NCI-H82 (cell line): ENCODE measurements at regions not wholly inside any gene's neighbourhood (a gene's known extent, or its start where the extent isn't known, plus 50 kb on each side); places are given as distances from the start of the nearest gene placed in this dataset.
A peak's percentile ranks its signal among the peaks of the same experiment; 100 is the strongest.
"Not testable (repeated sequence)": the region's sequence is repeated elsewhere in the genome, so short reads cannot be mapped to it uniquely, and the experiment has no call there.

Experiments used
- DNase-seq: peaks from one replicate; lab custom pipeline; 2025; lab: John Stamatoyannopoulos, UW

DNA sequence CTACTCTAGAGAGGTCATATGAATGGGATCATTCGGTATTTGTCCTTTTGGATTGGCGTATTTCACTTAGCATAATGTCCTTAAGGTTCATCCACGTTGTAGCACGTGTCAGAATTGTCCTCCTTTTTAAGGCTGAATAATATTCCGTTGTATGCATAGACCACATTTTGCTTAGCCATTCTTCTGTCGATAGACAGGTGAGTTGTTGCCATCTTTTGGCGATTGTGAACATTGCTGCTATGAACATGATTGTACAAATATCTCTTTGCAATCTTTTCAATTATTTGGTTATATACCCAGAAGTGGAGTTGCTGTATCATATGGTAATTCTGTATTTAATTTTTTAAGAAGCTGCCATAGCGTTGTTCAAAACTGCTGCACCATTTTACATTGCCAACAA, 52.4 kb upstream of the GOLGA8J start:
- DNase-seq = no peak

DNA sequence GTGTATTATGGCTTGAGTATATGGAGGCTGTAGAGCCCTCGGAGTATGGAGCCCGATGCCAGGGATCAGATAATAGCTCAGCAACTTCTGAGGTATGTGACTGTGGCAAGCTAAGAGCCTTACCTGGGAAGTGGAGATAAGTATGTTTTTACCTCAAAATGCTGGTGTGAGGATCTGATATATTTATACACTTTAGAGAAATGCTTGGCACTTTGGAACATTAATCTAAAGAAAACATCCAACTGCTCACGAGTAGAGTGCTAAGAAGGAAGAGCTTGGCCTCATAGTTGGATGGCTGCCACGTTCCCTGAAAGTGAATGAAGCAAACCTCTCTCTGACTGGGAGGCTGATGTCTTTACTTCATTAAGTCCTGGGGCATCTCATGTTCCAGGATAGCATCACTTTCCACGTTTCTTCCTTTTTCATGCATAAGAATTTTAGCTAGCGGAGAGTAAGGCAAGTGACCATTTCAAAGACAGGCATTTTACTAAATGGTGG, 58.9 kb upstream of the GOLGA8J start:
- DNase-seq = no peak

DNA sequence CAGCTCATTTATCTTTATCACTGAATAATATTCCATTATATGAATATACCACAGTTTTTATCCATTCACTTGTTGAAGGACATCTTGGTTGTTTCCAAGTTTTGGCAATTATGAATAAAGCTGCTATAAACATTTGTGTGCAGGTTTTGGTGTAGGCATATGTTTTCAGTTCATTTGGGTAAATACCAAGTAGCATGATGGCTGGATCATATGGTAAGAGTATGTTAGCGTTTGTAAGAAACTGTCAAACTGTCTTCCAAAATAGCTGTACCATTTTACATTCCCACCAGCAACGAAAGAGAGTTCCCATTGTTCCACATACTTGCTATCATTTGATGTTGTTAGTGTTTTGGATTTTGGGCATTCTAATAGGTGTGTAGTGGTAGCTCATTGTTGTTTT, 72.0 kb upstream of the GOLGA8J start:
- no peak for DNase-seq

DNA sequence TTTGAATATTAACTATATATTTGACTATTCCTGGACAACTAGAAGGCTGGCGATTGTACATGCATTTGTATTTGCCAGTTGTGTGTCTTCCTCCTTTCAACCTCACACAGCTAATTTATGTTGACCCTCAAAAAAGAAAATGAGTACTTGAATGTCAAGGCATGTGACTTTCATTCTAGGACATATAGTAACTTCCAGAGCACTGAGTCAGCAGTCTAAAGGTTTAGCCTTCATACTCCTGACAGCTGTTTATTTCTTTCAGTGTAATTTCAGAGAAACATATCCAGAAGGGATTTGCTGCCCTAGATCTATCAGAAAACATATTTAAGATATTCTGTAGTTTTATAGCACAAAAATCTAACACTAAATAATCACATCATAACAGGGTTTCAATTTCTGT, 74.6 kb upstream of the GOLGA8J start:
- DNase-seq = no peak

- no peak for DNase-seq
Observed at GRCh38 chr15:30001602-30002001, 81.2 kb upstream of the GOLGA8J start.

DNA sequence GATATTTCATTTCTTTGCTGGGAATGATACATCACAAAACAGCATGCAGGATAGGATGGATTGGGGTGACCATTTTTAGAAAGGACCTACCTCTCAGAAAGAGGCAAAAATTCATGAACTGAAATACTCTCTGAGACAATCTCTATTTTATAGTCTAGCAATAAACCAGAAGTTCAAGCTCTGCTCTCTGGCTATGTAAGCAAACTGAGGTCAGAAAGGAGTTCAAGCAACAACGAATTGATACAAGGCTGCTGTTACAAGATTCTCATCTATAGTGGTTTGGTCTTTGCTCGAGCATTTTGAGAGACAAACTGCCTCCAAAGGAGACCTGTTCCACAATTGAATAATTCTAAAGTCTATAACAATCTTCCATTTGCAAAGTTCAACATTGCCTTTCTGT, 84.7 kb upstream of the GOLGA8J start:
- DNase-seq = no peak

DNA sequence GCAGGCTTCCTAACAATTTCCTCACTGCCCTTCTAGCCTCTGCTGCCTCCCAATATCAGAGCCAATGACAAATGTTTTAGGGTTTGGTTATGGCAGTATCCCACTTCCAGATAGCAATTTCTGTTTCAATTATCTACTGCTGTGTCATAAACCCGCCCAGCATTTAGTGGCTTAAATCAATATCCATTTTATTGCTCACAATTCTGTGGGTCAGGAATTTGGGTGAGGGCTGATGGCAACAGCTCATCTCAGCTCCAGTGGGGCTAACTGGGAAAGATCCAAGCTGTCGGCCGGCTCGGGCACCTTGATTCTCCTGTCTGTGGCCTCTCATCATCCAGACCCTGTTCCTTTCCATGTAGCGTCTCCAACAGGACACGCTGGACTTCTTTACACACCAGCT, 85.3 kb upstream of the GOLGA8J start:
- DNase-seq = no peak

DNA sequence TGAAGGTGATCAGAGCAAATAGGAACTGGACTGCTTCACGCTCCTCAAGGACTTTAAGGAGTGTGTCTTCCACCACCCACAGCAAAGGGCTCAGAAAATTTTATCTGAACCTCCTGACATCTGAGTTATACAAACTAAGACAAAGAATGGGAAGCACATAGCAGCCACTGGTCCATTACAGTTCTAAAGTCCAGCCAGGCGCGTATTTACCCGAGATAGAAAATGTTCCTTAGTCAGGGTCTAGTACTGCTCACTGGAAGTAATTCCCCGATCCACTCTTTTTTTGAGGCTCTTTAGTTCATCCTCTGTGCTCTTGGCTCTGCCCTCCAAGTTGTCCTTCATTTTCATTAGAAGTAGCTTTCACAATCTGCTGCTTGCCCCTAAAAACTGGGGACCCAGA, 88.5 kb upstream of the GOLGA8J start:
- DNase-seq = no peak

DNA sequence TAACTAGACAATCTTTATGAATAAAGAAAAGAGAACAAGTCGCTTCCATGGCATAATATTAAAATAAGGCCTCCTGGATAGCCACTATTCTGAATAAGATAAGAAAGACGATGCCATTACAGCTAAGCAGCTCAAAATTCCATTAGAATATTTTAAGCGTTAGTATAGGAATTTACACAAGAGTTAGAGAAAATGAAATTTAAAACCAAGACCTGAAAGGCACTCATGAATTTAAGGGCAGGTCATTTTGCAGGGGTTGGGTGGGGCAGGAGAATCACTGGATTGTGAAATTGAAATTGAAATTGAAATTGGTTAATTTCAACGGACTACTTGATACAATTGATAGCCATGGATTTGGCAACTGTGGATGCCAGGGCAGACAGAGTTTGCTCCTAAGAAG, 91.8 kb upstream of the GOLGA8J start:
- no peak for DNase-seq

DNA sequence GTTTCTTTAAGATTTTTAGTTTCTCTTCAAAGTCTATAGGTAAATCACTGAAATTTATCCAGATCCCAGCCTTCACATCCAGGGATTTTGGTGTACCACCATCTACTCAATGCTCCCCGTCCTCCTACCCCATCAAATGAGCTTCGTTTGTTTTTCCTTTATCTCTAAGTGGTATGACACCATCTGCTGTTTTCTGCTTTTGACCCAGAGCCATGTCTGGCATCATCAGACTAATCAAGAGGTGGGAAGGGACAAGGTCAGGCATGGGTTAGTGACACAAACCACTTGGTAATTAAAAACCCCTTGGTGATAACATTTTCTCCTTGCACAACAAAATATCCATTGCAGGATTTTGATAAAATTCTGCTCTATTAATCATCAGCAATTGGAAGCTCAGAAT, 92.7 kb upstream of the GOLGA8J start:
- DNase-seq = peak; percentile 67

- DNase-seq = no peak
Observed at GRCh38 chr15:29988701-29989100, 94.1 kb upstream of the GOLGA8J start.

- no peak for DNase-seq
Observed at GRCh38 chr15:29986946-29987345, 95.8 kb upstream of the GOLGA8J start.

DNA sequence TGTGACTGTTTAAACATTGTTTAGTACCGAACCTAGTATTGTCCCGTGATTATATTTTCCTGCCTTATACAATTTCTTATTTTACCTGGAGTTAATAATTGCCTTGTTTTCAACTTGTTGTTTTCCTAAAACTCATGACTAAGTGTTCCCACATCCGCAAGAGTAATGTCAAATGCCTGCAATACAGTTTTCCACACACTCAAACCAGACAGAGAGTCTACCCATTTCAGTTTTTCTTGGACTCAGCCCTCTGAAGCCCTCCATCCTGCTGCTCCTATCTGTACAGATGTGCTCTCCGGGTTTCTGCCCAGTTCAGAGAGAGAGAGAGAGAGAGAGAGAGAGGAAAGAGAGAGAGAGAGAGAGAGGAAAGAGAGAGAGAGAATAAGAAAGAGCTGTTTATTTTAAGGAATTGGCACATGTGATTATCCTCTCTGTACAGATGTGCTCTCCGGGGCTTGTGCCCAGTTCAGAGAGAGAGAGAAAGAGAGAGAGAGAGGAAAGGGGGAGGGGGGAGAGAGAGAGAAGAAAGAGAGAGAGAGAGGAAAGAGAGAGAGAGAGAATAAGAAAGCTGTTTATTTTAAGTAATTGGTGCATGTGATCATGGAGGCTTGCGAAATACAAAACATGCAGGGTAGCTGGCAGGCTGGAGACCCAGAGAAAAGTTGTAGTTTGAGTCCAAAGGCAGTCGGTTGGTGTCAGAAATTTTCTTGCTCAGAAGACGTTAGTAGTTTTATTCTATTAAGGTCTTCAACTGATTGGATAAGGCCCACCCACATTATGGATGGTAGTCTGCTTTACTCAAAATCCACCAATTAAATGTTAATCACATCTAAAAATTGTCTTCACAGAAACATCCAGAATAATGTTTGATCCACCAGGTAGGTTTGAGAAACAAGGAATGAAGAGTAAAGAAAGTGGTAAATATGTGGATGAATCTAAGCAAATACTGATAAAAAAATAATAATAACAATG, 104.1 kb upstream of the GOLGA8J start:
- DNase-seq = no peak

DNA sequence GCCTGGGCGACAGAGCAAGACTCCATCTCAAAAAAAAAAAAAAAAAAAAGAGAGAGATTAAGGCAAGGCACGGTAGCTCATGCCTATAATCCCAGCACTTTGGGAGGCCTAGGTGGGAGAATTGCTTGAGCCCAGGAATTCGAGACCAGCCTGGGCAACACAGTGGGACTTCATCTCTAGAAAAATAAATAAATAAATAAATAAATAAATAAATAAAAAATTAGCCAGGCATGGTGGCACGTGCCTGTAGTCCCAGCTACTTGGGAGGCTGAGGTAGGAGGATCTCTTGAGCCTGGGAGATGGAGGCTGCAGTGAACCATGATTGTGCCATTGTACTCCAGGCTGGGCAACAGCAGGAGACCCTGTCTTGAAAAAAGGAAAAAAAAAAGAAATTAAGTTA, 108.7 kb upstream of the GOLGA8J start:
- not testable (repeated sequence) for DNase-seq

DNA sequence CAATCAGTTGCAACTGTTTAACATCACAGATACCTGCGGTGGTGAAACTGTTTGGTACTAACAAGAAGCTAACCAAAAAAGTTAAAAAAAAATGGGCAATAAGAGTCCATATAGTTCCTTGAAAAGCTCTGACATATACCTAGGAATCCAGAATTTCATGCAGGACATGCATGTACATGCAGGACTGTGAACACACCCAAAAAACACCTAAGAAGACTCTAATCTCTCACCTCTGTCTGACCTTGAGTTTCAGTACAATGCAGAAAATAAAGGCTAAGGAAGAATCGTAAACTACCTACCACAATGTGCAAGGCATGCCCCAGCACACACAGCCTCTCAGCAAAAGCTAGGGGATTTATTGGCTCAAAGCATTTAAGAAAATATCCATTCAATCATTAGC, 110.7 kb upstream of the GOLGA8J start:
- no peak for DNase-seq

GRCh38 chr15:29970402-29970695, 112.4 kb upstream of the GOLGA8J start:
- no peak for DNase-seq

DNA sequence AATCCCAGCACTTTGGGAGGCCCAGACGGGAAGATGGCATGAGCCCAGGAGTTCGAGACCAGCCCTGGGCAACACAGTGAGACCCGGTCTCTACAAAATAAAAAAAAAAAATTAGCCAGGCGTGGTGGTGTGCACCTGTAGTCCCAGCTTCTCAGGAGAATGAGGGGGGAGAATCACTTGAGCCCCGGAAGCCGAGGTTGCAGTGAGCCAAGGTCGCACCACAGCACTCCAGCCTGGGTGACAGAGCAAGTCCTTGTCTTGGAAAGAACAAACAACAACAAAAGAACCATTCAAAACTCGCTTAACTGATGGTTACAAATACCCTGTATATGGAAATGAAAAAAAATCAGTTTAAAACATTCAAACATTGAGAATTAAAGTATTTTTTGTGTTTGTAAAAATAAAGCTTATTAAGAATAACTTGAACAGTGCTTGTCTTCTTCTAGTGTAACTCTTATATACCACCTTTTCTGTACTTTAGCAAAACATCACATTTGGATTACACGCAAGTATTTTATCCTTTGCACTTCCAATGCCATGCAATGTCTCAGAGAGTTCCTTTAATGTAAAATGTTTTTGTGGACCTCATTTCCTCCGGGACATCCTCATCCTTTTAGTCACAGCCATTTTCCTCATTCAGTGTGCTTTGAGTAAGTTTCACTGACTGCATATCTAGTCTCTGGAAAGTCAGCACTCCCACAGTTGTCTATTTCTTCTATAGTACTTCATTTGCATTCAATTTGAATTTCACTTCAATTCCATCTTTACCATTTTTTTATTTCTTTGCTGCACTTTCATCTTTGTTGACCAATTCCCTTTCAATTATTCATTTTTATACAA, 113.0 kb upstream of the GOLGA8J start:
- no peak for DNase-seq

GRCh38 chr15:29968895-29969561, 113.7 kb upstream of the GOLGA8J start:
- no peak for DNase-seq

DNA sequence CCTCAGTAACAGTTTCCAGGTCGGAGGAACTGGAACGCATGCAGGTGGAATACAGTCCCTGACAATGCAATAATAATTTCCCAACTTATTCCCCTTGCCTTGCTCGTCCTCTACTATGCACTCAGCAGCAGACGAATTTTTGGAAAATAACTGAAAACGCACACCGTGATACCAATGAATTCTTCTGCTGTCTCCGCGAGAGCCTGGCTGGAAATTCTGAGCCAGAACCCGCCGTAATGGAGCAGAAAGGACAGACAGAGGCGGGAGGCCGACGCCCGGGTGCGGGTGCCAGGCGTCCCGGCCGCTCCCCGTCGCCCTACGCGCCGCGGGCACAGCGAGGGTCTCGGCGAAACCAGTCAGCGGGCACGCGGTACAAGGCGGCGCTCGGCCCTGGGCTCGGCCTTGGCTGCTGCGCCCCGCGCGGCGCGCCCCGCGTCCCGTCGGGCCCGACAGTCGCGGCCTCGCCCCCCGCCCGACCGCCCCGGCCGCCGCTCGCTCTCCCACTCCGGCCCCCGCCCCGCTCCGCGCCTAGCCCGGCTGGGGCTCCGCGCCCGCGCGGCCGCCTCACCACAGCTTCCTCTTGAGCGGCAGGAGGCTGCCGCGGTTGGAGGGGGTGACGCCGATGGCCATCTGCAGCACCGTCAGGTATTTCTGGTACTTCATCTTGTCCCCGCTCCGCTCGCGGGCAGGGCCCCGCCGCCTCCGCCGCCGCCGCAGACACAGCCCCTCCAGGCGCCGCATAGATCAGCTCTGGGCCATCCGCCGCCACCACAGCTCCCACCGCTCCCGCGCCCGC, 114.5 kb upstream of the GOLGA8J start:
- peak; percentile 35 for DNase-seq

DNA sequence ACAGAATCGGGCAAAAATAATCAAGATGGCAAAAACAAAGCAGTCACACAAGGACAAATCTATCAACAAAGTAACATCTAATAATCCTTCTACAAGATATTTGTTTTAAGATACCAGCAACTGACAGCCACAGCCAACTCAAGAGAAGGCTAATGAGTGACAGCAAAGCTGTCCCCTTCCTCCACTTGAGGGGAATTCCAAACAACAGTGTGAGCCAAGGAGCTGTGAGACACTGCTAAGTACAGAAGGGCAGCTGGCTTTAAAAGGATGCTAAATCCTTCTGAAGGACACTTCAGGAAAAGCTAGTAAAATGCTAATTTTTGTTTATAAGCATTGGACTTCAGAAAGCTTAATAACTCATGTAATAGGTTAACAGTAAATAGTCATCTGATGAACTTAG, 120.3 kb upstream of the GOLGA8J start:
- no peak for DNase-seq

DNA sequence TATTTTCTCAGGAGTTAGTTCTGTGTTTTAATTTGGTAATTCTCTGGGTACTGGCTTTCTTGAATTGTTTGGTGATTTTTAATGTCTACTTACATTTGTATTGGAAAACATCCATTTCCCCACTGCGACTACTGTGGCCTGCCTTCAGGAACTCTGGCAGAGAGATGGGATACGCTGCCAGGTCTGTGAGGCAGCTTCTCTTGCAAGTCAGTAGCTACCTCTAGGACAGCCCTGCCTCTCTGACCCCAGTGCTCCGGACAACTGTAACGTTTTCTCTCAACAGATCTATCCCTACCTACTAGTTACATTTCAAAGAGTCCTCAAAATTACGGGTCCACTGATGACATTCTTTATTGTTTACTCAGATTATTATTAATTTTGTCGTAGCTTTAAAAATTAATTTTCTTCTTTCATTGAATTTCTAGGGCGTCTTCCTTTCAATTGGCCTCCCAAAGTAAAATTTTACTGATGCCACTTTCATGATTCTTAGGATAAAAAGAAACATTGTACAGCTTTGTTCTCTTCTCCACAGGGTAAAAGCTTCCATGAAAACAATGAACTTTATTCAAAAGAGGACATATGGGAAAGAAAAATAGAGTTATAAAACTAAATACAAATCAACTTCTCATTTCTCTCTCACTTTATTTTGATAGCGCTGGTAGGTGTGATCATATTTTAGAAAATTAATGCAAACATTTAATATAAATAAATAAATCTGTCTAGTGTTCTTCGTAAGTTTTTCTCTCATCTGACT, 123.2 kb upstream of the GOLGA8J start:
- DNase-seq = no peak
